Testis (tissue), 2 donors: ENCODE measurements at regions not wholly inside any gene's neighbourhood (a gene's known extent, or its start where the extent isn't known, plus 50 kb on each side); places are given as distances from the start of the nearest gene placed in this dataset.

Experiments used
- DNase-seq: peaks from one replicate; pipeline ENCODE4 v3.0.0-alpha.2; 2019
- H3K27ac ChIP-seq, 2 donors: fragments of 200-600 bp; sonication (generic); one replicate each; pipeline ENCODE4 v1.5.1; 2019
- H3K27me3 ChIP-seq: fragments of 200-600 bp; sonication (generic); one replicate; pipeline ENCODE4 v1.5.1; 2019
- H3K36me3 ChIP-seq: fragments of 200-600 bp; sonication (generic); one replicate; pipeline ENCODE4 v1.5.1; 2017; ENCODE audit warnings: low read depth; ENCODE audit errors: missing control alignments
- H3K4me1 ChIP-seq: fragments of 200-600 bp; sonication (generic); one replicate; pipeline ENCODE4 v1.5.1; 2019
- H3K4me3 ChIP-seq, 2 donors: fragments of 200-600 bp; sonication (generic); one replicate each; pipeline ENCODE4 v1.5.1; 2017 to 2019
- H3K9me3 ChIP-seq: fragments of 200-600 bp; sonication (generic); one replicate; pipeline ENCODE4 v1.5.1; 2017
- CTCF ChIP-seq, 3 experiments: fragments of 450-650 bp in 2 of 3; fragments of 200-600 bp in 1 of 3; sonication (generic) in 1 of 3; IDR thresholded peaks; one replicate each; pipeline ENCODE4 v1.5.1; 2016 to 2019; ENCODE audit warnings: antibody characterized with exemption in 3 of 3, mild to moderate bottlenecking in 2 of 3, moderate library complexity in 1 of 3
- POLR2A ChIP-seq: fragments of 450-650 bp; IDR thresholded peaks from one replicate; pipeline ENCODE4 v1.6.1; 2017; ENCODE audit warnings: antibody characterized with exemption, mild to moderate bottlenecking, moderate library complexity
- WGBS, 2 donors: methylation state at CpG; one replicate each; pipeline ENCODE4 v1.1.5; 2018; 5-methylcytosine and 5-hydroxymethylcytosine counted together
- intact Hi-C: fragments of 100-400 bp; cut with DNase I; formaldehyde crosslinking; loops from one replicate; pipeline ENCODE4 v1.15.1; 2023; ENCODE audit warnings: low total_unique reads

DNA sequence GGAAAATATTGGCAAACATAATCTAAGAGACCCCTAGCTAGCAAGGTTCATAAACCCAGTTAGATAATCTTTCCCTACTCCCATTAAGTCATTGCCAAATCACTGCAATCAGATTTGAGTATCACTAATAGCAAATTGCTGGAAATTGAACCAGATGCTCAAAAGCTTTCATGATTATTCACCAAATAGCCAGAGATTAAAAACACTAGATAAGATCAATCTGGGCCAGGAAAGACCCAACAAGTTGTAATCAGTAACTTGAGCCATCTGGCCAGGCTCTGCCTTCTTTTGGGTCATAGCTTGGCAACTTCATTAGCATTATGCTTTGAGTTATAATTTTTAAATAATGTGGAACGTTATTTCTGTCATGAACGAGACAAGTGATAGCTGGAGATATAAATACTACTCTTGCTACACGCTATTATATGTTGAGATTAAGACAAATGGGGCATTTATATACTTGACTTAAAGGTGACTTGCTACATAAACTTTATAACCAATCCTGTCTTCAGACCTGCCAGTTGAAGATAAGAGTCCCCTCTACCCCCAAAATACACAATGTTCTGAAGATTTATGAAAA is 196.6 kb upstream of the EDNRA start:
- Histone ChIP-seq H3K36me3 (no peaks in the 10 kb centered on the region), H3K4me3 (no peak overlapping the region), H3K9me3 (no peaks in the 10 kb centered on the region), H3K4me1 (peaks cover 10% of the 10 kb centered on the region), H3K27me3 (no peaks in the 10 kb centered on the region), H3K27ac (no peak overlapping the region)
- 73 to 74% methylated on average over 3 of the region's 3 CpGs for WGBS, 2 donors
- no peak for DNase-seq
- intact Hi-C loops = no loop called here
- TF ChIP-seq CTCF (IDR thresholded peaks at IDR 0.05) = no peak
- TF ChIP-seq POLR2A = no peak

DNA sequence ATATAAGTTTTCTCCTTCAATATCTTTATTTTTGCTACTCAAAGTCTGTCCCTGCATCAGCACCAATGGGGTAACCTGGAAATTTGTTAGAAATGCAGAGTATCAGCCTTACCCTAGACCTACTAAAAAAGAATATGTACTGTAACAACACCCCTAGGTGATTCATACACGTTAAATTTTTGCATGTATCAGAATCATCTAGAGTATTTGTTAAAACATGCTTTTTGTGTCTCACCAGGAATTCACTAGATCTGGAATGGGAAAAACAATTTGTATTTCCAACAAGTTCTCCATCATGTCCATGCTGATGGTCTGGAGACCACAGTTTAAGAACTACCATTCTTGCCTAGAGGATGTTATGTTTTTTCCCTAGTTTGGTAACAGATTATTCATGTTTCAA is 196.0 kb upstream of the EDNRA start:
- no peaks in the 10 kb centered on the region for H3K36me3 ChIP-seq
- H3K27ac ChIP-seq = no peak overlapping the region
- intact Hi-C loops = no loop called here
- H3K9me3 ChIP-seq = no peaks in the 10 kb centered on the region
- H3K27me3 ChIP-seq = no peaks in the 10 kb centered on the region
- peaks cover 10% of the 10 kb centered on the region for H3K4me1 ChIP-seq
- H3K4me3 ChIP-seq = no peak overlapping the region
- no peak for TF ChIP-seq CTCF (IDR thresholded peaks at IDR 0.05)
- TF ChIP-seq POLR2A = no peak
- DNase-seq = no peak
- 76 to 94% methylated on average over 1 of the region's 1 CpG for WGBS, 2 donors

- Histone ChIP-seq H3K4me3 (no peak overlapping the region), H3K27ac (no peak overlapping the region), H3K4me1 (peaks cover 10% of the 10 kb centered on the region), H3K36me3 (no peaks in the 10 kb centered on the region), H3K27me3 (no peaks in the 10 kb centered on the region), H3K9me3 (no peaks in the 10 kb centered on the region)
- TF ChIP-seq CTCF (IDR thresholded peaks at IDR 0.05) (no peak), POLR2A (no peak)
- no peak for DNase-seq
- 76 to 80% methylated on average over 4 of the region's 4 CpGs for WGBS, 2 donors
- intact Hi-C loops = no loop called here
Observed at GRCh38 chr4:147285751-147286150, 195.1 kb upstream of the EDNRA start.

DNA sequence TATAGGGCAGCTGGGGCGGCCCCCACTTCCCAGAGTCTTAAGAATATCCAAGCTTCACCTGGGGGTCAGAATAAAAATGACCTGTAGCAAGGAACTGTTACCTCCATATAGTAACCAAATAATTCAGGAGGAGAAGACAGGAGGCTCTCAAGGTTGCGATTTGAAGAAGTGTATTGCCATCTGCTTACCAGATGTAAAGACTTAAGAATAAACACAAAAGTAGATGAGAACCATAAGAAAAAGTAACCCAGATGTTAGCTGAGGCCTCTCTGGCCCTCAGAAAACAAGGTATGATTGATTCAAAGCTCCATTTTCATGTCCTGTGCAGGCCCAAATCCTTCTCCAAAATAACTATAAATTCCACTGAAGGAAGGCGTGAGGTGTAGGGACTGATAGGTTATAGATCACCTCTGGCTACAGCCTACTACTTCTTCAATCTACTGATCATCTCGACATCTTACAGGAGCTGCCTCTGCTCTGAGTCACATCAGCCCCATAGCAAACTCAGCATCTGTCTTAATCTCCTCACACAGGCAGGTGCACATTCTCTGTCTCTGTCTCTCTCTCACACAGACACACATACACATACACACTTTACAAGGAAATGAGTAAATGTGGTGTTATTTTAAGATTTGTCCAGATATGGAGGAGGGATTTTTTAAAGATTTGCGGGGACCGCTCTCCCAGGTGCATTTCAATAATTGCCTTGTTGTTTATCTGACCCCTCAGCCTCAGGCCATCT is 193.9 kb upstream of the EDNRA start:
- Histone ChIP-seq H3K27ac (no peak overlapping the region), H3K9me3 (no peaks in the 10 kb centered on the region), H3K27me3 (no peaks in the 10 kb centered on the region), H3K4me3 (no peak overlapping the region), H3K36me3 (no peaks in the 10 kb centered on the region), H3K4me1 (peaks cover 10% of the 10 kb centered on the region)
- intact Hi-C loops = no loop called here
- no peak for DNase-seq
- TF ChIP-seq POLR2A (no peak), CTCF (IDR thresholded peaks at IDR 0.05) (no peak)
- 90 to 91% methylated on average over 6 of the region's 6 CpGs for WGBS, 2 donors

DNA sequence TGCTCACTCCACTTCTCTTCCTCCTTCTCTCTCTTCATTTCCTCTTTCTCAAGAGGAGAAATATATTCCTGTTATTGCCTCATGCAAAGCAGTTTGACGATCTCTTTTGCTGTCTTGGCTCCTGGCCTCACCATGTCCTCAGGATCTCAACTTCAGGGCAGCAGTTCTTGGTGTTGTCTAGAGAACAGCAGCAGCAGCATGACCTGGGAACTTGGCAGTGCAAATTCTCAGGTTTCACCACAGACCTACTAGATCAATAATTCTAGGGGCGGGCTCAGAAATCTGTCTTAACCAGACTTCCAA is 193.4 kb upstream of the EDNRA start:
- Histone ChIP-seq H3K4me3 (no peak overlapping the region), H3K9me3 (no peaks in the 10 kb centered on the region), H3K27ac (no peak overlapping the region), H3K27me3 (no peaks in the 10 kb centered on the region), H3K4me1 (peaks cover 10% of the 10 kb centered on the region), H3K36me3 (no peaks in the 10 kb centered on the region)
- intact Hi-C loops = no loop called here
- no peak for TF ChIP-seq CTCF (IDR thresholded peaks at IDR 0.05)
- TF ChIP-seq POLR2A = no peak
- DNase-seq = no peak
- WGBS, 2 donors = 60 to 76% methylated on average over 2 of the region's 2 CpGs
